GM18858 (cell line): ENCODE measurements at regions not wholly inside any gene's neighbourhood (a gene's known extent, or its start where the extent isn't known, plus 50 kb on each side); places are given as distances from the start of the nearest gene placed in this dataset.

ENCODE experiments used
- ATAC-seq: cut with Tn5 transposase; IDR thresholded peaks from one replicate; pipeline ENCODE4 v1.9.1; 2021; ENCODE audit not compliant: unreplicated experiment

DNA sequence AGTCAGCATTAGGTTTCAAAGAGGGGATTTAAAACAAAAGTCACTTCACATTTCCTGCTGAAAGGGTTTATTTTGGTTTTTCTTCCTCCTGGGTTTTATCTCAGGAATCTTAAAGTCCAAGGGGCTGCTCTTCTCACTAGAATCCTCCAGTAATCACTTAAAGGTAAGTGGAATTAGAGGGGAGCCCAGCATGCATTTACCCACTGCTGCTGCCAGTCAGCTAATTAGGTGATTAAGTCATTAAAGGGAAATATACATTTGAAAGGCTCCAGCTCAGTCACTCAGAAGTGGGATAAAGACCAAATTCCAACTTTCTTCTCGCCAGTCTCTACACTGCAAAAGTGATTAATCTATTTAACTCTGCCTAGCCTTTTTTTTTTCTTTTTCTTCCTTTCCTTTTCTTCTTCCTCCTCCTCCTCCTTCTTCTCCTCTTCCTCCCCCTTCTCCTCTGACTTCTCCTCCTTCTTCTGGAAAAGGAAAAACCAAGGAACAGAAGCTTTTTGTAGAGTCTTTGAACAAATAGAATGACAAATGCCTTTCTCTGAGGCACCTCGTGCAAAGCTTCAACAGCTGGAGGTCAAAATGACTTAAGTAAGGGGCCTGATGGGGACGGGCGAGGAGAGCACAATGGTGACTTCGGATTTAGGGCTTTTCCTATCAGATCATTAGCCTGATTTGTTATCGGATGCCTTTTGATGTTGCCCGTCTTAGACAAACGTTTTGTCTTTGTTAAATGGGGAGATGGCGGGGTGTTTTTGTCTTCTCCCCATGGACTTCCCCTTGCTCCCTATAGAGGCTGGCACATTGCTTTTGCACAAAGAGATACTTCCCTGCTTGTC lies 617.6 kb downstream of the IRX1 start:
- ATAC-seq = no peak

DNA sequence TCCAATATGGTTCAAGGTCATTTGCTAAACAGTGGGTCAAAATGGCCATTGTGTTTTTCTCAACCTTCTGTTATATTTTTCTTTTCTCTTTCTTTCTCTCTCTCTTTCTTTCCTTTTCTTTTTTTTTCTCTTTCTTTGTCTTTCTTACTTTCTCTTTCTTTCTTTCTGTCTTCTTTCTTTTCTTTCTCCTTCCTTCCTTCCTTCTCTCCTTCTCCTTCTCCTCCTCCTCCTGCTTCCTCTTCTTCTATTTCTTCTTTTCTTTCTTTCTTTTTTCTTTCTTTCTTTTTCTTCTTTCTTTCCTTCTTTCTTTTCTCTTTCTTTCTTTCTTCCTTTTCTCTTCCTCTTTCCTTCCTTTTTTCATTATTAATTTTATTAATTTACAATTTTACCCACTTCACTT lies 619.5 kb downstream of the IRX1 start:
- ATAC-seq = no peak

DNA sequence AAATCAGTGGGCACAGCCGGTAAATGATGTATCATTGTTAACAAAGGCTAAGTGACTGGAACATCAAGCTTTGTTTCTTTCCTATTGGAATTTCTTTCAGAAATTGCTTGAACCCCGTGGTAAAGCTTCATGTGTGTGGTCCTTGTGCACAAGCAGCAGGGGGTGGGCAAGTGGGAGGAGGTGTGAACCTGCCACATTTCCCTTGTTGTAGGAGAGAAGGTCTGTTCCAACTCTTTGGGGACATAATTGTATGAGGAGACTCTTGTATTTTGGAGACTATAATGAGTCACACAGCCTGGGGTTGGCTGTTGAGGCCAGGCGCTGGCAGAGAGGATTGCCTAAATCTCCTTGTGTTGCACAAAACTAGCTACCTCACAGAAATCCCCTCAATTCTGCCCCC lies 620.5 kb downstream of the IRX1 start:
- no peak for ATAC-seq

DNA sequence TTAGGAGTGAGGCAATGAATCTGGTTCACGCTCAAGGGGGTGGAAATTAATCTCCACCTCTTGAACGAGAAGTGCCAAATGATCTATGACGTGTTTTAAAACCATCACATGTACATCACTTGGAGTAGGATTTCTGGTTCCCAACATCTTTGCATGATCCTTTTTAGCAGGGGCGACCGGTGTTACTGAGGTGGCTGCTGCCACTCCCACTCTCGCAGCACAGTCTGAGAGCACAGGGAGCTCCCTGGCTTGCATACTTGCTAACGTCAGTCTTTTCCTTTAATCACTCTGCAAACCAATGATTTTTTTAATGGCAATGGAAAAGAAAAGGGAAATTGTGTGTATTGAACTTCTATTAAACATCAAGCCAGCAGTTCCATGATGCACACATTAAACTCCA lies 624.4 kb downstream of the IRX1 start:
- no peak for ATAC-seq

DNA sequence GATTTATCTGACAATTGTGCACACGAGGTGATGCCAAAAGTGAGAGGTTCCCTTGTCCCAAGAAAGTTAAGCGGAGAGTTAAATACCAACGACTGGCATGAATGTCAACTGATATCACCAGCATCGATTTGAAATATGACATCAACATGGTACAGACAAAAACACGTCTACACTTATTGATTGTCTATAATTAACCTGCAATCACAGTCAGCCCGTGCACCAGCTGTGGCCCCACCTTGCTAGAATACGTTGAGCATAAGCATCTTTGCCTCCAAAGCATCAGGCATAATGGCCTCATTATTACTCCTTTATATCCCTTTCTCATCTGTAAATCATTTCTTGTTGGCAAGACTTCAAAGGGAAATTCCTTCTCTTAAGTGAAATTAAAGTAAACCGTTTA lies 625.4 kb downstream of the IRX1 start:
- ATAC-seq = no peak

DNA sequence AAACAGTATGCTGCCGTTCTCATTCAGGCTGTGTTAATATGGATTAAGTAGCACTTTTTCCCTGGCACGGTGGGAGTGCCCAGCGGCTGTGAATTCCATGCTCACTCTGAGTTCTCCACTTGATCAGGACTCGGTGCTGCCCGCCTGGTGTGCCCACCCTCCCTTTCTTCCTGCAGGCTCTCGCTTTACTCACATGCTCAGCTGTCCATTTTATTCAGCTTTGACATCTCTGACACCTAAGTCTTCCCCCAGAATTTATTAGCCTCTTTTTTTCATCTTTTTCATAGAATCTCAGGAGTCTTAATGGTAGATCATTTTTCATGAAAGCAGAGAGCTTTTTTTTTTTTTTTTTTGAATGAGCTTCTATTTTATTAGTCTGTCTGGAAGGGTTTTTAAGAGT lies 626.5 kb downstream of the IRX1 start:
- ATAC-seq = no peak

DNA sequence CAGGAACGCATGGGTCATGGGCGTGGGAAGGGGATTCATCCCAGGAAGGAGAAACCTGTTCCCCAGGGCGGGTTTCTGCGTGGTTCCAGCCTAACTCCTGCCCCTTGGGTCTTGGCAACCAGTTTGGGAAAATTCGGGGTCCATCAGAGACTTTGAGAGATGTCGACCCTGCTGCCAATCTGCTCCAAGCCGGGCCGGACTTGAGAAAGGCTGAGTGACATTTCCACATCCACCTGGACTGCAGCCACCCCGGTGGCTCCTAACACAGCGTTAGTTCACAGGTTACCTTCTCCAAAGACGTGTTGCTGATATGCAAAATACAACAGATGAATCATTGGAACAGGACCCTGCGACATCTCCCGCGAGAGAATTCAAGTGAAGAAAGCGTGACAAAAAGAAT lies 627.2 kb downstream of the IRX1 start:
- no peak for ATAC-seq

DNA sequence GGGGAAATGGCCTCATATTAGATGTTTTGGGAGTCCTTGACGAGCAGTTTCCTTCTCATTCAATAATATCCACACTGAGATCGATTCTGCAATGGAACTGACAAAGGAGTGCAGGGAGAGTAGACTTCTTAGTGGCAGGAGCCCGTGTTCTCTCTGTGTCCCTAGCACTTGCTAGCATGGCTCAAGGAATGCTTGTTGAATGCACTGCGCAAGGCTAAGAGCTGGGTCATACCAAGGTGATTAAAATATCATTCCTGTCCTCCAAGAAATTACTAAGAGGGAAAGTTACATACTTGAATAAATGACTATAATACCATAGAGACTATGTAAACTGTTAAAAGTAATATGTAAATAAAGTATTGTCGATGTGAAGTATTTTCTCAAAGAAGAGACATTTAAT lies 630.1 kb downstream of the IRX1 start:
- no peak for ATAC-seq

DNA sequence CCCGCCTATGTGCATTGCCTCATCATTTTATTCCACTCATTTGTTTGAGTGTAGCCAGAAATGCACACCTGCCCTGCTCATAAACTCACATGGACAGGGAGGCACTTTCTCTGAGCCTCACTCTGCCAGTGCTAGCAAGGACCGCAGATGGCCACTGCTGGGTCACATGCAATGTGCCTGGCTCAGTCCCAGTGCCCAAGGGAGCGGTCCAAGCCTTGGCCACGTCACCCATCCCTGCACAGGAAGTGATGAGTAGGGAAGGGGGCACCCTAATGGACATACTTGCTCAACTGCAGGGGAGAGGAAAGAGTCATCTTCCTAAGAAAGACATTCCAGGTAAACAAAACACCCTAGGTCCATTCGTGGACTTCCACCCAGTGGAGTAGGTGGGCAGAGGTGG lies 630.9 kb downstream of the IRX1 start:
- ATAC-seq = no peak

DNA sequence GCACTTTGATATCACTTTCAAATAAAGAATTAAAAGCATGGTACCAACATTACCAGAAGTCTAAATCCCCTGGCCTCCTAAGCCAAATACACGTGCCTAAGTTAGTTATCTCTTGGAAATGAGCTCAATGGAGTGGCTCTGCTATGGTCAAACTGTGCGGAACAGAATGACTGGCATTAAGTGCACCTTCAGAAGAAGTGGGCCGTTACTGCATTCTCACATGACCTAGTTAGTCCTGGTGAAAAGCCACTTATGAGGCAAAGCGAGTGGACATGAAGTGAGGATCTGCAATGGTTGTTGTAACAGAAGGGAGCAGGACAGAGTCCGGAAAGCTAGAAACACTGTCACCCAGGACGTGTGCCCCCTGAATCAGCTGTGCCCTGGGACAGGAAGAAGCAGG lies 633.1 kb downstream of the IRX1 start:
- no peak for ATAC-seq

DNA sequence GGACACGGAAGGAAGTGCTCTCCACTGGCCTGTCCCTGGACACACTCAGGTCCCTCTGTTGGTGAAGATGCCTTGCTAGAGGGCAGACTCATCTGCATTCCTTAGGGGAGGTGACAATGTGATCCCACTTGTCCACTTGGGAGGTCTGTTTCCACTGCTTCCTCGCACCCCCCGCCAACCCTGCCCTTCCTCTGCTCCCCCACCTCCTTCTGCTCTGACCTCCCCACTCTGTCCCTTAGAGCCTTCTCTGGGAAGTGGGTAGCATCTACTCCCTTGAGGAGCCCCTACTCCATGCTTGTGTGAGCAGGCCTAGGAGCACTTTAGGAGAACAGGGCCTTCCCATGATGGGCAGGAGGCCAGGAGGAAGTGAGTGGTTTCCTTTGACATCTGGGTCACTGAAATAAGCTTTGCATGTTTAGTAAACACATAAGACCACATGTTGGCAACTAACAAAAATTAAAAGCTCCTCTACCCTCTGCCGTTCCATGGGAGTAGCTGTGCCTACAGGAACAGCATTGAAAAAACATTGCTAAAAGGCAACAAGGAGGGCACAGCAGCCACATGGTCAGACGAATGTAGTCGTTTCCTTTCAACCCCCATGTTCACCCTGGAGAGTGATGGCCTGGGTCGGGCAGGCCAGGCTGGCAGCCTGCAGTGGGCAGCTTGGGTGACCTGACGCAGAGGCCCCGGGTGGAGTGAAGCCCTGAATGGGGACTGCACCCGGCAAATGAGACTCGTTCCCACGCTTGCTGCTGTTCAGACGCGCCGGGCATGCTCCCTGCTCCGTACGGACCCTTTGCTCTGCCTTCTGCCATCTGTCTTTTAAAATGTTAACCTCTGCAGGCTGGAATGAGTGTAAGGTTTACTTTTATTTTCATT lies 634.0 kb downstream of the IRX1 start:
- ATAC-seq = no peak

DNA sequence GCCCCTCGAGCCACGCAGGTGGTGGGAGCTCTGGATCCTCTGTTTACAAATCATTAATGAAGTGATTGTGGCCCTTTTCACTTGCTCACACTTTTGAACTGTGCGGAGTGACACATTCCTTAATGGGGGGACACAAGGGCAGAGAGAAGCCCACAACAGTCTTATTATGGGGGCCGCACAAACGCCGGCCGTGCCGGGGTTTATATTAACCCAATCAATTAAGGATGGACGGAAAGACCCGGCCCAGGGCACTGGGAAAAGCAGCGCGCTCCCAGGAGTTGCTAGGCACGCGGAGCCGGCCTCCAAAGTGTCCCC lies 634.8 kb downstream of the IRX1 start:
- no peak for ATAC-seq

DNA sequence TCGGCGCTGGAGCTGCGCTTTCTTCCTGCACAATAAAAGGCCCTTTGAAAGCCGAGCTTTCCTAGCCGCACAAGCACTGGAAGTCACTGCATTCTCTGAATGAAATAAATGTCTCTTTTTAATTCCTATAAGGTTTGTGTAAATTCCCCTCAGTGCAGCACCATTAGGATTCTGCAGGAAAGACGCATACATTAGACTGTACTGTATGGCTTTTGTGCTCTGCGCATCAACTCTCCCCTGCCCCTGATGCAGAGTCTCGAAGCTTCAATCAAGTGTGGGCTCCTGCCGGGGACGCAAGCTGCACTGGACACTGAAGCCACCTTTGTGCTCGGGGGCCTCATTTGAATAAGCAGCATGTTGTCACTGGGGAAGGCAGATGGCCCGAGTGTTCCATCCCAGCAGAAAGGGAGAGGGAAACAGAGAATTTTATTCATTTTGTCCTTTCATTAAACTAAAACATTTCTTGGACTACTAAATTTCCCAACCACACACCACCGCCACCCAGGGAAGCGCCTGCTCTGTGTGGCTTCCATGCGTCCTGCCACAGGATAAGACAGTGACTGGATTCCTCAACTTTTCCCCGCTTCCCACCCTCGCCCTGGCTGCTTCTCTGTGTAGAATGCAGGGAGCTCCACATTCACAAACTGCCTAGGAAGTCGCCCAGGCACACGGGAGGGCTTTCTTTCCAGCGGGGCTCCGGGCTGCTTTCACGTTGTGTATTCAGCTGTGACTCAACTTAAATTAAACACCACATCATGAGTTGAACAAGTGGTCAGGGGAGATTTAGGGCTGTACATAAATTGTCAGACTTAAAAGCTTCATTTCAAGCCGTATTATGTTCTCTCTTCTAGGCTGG lies 635.4 kb downstream of the IRX1 start:
- no peak for ATAC-seq

DNA sequence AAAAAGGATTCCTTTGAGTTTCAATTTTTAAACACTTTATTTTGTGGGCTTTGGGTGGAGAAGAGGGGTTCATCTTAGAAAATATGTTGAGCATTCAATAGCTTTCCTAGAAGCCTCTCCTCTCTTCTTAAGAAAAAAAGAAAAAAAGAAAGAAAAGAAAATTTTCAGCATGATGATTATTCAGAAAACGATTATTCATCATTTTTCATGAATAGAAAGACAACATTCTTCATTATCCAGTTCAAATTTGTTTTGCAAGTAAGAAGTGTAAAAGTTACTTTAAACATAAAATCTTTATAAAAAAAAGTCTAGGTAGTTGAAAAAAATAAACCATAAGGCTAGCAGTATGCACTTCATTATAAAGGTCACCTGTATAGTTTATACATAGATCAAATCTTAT lies 636.5 kb downstream of the IRX1 start:
- no peak for ATAC-seq

DNA sequence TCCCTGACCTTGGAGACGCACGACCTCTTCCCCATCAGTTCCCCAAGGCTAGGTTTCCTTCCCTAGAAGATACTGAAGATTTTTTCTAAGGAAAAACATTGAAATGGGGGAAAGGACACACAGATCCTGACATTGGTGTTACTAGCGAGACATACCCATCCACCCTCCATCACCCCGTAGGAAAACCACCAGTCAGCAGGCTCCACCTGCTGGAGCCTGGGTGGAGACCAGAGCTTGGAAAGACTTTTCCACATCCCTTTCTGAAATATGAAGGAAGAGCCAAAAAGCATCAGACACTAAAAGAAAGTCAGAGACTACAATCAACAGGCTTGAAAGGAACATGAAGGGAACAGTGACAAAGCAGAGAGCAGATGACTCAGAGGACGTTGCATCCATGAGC lies 638.0 kb downstream of the IRX1 start:
- ATAC-seq = no peak

DNA sequence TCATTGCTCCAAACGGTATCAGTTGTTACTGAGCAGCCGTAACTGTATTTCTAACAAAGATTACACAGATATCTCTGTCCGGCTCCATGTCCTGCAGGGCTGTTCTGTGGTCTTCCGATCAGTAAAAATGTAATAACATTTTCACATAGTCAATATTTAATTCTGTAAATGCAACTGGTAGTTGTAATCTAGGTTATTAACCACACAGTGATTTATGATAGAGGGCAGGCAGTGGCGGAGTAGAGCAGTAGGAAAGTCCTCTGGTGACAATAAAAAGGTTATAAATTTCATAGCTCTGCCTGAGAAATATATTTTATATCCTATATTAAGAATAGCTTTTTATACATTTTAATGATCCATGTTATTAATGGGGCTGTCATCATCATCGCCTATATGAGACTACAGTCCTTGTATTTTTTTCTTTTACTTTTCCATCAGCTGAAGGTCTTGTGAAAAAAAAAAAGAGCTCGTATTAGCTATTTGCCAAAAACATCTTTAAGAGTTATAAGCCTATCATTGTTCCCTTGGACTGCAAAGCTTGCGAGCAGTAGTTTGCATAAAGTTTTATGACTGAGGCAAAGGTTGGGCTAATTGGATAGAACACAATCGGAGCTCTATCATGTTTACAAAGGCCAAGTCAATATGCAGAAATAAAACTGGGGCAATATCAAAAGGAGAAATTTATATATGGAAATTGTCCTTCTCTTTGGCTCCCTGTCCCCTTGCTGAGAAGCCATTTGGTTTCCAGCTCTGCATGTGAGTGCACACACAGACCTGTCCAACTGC lies 648.0 kb downstream of the IRX1 start:
- no peak for ATAC-seq

DNA sequence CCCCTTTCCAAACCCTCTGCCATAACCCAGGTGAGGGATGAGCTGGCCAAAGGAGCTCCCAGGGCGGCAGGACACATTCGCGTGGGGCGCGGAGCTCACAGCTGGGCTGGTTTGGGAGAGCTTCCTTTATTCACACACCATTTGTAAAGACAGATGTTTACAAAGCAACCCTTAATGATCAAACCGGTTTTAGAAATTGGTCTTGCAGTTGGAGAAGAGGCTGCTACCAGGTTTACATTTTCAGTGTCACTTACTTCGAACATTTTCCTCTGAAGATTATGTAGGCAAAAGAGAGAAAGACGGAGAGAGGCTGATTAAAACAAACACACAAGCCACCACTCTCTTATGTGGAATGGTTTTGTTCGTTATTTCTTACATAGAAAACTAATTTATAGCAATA lies 648.7 kb downstream of the IRX1 start:
- no peak for ATAC-seq

DNA sequence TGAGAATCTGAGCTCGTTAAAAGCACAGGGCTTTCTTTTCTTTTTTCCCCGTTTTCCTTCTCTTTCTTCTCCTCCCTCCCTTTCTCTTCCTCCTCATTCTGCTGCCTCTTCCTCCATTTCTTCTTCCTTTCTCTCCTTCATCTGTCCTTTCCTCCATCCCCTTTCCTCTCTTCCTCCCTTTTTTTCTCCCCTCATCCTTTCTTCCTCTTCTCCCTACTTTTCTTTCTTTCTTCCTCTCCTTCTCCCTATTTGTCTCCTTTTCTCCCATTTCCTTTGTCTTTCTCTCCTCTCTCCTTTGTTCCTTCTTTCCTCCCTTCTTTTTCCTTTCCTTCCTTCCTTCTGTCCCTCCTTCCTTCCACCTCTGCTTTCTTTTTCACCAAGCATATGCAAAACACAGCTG lies 649.4 kb downstream of the IRX1 start:
- no peak for ATAC-seq

DNA sequence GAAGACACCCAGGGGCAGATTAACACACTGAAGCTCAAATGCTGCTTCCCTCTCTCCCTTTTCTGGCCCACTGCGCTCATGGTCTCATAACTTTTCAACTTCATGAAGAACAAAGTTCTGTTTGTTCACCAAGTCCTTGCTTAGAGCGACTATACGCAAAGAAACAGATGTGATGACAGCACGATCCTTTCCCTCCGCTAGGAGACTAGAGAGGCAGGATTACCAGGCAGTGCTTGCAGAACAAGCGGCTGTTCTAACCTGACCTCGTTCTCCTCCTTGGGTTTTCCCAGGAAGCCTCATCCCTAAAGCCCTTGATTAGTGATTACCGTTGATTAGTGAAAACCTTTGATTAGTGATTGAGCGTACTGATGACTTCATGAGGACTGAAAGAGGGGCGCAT lies 649.9 kb downstream of the IRX1 start:
- ATAC-seq = no peak

DNA sequence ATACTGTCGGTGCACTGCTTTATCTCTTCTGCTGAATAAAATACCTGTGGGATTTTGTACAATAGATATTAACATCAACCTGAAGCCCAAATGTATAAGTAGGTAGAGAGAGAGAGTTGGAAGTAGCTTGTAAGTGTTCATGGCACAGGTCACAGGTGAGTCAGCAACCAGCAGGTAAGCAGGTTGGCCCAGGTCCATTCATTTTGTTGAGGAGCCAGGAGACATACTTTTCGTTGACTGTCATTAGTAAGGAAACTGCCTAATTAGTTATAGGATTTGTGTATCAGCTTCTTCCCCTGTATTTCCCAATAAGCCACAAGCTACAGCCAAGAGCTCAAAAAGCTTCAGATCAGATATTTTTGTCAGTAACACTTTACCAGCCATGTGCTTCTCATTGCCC lies 650.8 kb downstream of the IRX1 start:
- no peak for ATAC-seq

DNA sequence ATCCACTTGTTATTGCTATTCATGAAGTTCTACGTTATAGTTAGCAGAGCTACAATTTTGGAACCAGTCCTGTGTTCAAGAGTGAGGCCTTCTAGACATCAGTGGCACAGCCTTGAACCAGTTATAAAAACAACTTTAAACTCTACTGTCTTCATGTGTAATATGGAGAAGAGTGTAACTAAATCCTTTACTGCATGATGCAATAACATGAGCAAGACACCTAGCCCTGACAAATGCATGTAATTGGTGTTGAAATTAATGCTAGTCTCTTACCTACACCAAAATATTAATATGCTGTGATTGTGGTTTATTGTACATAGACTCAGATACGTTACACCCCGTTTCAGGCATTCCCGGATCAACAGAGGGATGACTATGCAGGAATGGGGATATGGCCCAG lies 654.6 kb downstream of the IRX1 start:
- ATAC-seq = no peak
